GM21619 (cell line): ENCODE measurements at regions not wholly inside any gene's neighbourhood (a gene's known extent, or its start where the extent isn't known, plus 50 kb on each side); places are given as distances from the start of the nearest gene placed in this dataset.

ENCODE experiments used
- ATAC-seq: cut with Tn5 transposase; IDR thresholded peaks from one replicate; pipeline ENCODE4 v1.9.1; 2021; ENCODE audit not compliant: unreplicated experiment

- no peak for ATAC-seq
Measured at GRCh38 chr2:129740504-129740903, 239.0 kb upstream of the RAB6C start.

- no peak for ATAC-seq
Measured at GRCh38 chr2:129741165-129741564, 238.3 kb upstream of the RAB6C start.

GRCh38 chr2:129741623-129742022 lies 237.8 kb upstream of the RAB6C start:
- ATAC-seq, result no peak

GRCh38 chr2:129742415-129743180 lies 236.9 kb upstream of the RAB6C start:
- ATAC-seq, result no peak

GRCh38 chr2:129744141-129744540 lies 235.3 kb upstream of the RAB6C start:
- ATAC-seq, result no peak

- no peak for ATAC-seq
Measured at GRCh38 chr2:129744649-129745048, 234.8 kb upstream of the RAB6C start.

GRCh38 chr2:129747500-129748125 lies 231.9 kb upstream of the RAB6C start:
- ATAC-seq, result no peak

GRCh38 chr2:129748250-129748649 lies 231.2 kb upstream of the RAB6C start:
- no peak for ATAC-seq

- ATAC-seq, result no peak
Measured at GRCh38 chr2:129748653-129749052, 230.8 kb upstream of the RAB6C start.

- ATAC-seq, result no peak
Measured at GRCh38 chr2:129751409-129751808, 228.1 kb upstream of the RAB6C start.

GRCh38 chr2:129752176-129752575 lies 227.3 kb upstream of the RAB6C start:
- no peak for ATAC-seq

- no peak for ATAC-seq
Measured at GRCh38 chr2:129752686-129753085, 226.8 kb upstream of the RAB6C start.

- ATAC-seq, result no peak
Measured at GRCh38 chr2:129753261-129753660, 226.2 kb upstream of the RAB6C start.

- no peak for ATAC-seq
Measured at GRCh38 chr2:129754421-129754820, 225.0 kb upstream of the RAB6C start.

- ATAC-seq, result no peak
Measured at GRCh38 chr2:129754831-129755230, 224.6 kb upstream of the RAB6C start.

- no peak for ATAC-seq
Measured at GRCh38 chr2:129755786-129756185, 223.7 kb upstream of the RAB6C start.

- ATAC-seq, result no peak
Measured at GRCh38 chr2:129756276-129756675, 223.2 kb upstream of the RAB6C start.

GRCh38 chr2:129757366-129757914 lies 222.0 kb upstream of the RAB6C start:
- no peak for ATAC-seq

GRCh38 chr2:129757915-129758783 lies 221.3 kb upstream of the RAB6C start:
- ATAC-seq, result no peak

- no peak for ATAC-seq
Measured at GRCh38 chr2:129758784-129759471, 220.5 kb upstream of the RAB6C start.

GRCh38 chr2:129759472-129760010 lies 219.9 kb upstream of the RAB6C start:
- no peak for ATAC-seq
